ENCODE measurements at regions not wholly inside any gene's neighbourhood (a gene's known extent, or its start where the extent isn't known, plus 50 kb on each side); places are given as distances from the start of the nearest gene placed in this dataset.
"Not testable (repeated sequence)": the region's sequence is repeated elsewhere in the genome, so short reads cannot be mapped to it uniquely, and the experiment has no call there.

- no peak for DNase-seq
Measured at GRCh38 chr12:107567876-107568619, 117.6 kb upstream of the PWP1 start.

DNA sequence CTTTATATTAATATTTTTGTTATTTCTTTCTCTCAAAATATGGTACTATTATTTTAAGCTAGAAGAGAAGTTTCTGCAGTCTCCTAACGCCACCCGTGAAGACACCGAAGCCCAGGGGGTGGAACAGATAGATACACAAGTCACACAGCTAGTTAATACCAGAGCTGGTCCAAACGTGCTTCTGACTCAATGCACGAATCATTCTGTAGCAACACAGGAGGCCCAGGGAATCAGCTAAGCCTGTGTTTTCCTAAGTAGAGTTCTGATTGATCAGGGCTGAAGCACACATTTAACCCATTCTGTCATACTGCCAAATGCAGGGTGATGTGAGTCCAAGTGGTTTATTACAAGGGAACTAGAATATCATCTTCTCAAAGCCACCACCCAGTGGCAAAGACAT is 116.9 kb upstream of the PWP1 start:
- no peak for DNase-seq

DNA sequence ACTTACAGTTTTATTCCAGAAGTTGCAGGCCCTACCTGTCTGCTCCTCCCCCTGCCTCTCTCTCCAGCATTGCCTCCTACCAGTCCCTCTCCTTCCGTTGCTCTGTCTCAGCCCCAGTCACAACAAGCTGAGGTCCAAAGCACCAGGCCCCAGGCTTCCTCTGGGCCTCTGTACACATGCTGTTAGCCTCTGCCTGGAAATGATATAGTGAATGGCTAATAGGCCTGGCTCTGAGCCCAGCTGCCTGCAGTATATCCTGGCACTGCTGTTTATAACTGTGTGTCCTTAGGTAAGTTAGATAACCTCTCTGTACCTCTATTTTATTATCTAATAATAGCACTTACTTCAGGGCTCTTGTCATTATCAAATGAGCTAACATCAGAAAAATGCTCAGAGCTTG is 114.9 kb upstream of the PWP1 start:
- DNase-seq: no peak

- DNase-seq: no peak
Measured at GRCh38 chr12:107571492-107571891, 114.1 kb upstream of the PWP1 start.

DNA sequence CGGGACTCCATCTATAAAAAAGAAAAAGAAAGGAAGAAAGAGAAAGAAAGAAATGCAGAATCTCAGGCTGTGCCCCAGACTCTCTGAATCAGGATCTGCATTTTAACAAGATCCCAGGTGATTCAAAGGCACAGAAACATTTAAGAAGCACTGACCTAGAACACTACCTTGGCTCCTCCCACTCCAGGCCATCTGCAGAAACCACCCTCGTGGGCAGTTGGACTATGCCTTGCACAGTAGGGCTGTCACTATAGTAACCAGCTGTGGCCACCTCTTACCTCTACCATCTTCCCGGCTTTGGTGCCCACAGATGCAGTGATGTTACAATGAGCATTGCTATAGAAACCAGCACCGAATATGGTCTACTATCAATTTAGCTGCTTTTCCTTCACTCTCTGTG is 110.9 kb upstream of the PWP1 start:
- no peak for DNase-seq

DNA sequence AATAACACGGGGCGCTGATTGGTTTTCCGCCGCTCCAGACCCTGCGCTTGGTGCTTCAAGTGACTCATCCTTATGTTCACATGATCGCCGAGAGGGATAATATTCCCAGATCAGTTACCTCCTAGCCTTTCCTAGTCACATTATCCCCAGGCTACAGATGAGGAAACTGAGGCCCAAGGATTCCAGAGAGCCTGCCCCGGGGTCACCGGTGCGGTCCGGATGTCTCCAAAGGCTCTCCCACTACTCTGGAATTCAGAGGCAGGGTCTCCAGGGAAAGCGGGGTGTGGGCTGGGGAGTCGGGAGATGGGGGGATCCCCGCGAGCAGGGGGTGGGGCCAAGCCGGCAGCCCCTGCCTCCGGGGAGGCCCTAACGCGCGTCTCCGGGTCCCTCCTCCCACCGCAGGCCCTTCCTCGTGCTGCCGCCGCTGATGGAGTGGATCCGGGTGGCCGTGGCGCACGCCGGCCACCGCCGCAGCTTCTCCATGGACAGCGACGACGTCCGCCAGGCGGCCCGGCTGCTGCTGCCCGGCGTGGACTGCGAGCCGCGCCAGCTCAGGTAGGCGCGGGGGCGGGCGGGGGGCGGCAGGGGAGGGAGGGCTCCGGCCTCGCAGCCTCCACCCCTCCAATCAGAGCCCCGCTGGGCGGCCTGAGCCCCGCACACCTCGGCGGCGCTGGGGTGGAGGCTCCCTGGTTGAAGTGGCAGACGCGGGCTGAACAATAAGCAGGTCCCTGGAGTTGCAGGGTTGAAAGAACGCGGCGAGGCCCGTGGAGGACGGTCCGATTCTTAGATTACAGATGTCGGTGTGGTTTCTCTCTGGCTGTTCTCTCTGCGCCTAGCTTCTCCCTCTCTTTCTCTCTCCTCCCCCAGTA is 104.6 kb upstream of the PWP1 start:
- no peak for DNase-seq

DNA sequence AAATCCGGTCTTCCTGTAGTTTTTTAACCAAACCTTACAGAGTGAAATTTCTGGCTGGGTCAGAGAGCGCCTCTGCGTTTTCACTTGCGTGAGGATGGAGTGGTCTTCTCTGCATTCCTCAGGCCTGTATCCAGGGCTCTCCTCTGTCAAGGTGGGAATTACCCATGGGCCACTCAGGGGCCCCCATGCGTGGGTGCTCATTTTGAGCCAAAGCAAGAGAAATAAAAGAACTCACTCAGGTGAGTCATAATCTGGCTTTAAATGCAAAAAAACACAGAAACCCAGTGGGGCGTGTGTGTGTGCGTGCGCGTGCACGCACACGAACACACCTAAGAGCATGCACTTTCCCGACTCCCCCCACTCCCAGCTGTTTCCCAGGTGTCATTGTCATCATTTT is 104.0 kb upstream of the PWP1 start:
- DNase-seq: no peak

- DNase-seq: no peak
Measured at GRCh38 chr12:107583551-107583950, 102.0 kb upstream of the PWP1 start.

DNA sequence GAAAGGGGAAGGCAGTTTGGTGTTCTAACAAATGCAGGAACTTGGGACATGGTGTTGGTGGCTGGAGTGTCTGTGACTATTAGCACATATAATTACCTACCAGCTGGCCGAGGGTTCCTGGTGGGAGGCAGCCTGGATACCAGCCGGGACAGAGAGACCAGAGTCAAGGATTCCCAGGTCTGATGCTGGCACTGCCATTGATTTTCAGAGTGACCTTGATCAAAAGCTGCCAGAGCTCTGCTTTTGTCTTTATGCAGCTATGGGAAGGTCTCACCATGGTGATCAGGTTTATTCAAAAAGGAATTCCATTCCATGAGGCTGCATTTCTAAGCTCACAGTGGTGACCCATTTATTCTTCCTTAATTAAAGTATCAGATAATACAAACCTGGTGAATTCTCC is 101.0 kb upstream of the PWP1 start:
- DNase-seq: no peak

GRCh38 chr12:107586256-107586970 is 99.2 kb upstream of the PWP1 start:
- DNase-seq: no peak

DNA sequence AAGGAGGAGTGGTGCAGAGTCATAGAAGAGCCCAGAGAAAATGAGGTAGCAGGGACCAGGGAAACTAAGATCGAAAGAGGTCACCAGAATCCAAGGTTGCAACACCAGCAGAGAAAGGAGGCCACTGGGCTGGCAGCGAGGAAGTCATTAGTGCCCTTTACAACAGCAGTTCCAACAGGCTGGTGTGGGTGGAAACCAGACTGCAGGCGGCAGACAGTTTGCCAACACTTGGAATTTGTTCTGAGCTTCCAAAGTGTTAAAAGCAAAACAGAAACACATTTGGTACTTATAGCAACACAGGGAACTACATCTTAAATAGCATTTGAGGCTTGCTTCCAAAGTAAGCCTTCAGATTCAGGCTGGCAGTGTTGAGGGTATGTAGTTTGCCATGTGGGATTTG is 95.2 kb upstream of the PWP1 start:
- DNase-seq: no peak

GRCh38 chr12:107590814-107591375 is 94.7 kb upstream of the PWP1 start:
- no peak for DNase-seq

GRCh38 chr12:107593713-107594381 is 91.8 kb upstream of the PWP1 start:
- peak; percentile 22 for DNase-seq

- no peak for DNase-seq
Measured at GRCh38 chr12:107594995-107595394, 90.6 kb upstream of the PWP1 start.

- DNase-seq: no peak
Measured at GRCh38 chr12:107597695-107598410, 87.7 kb upstream of the PWP1 start.

- DNase-seq: no peak
Measured at GRCh38 chr12:107598906-107599305, 86.7 kb upstream of the PWP1 start.

DNA sequence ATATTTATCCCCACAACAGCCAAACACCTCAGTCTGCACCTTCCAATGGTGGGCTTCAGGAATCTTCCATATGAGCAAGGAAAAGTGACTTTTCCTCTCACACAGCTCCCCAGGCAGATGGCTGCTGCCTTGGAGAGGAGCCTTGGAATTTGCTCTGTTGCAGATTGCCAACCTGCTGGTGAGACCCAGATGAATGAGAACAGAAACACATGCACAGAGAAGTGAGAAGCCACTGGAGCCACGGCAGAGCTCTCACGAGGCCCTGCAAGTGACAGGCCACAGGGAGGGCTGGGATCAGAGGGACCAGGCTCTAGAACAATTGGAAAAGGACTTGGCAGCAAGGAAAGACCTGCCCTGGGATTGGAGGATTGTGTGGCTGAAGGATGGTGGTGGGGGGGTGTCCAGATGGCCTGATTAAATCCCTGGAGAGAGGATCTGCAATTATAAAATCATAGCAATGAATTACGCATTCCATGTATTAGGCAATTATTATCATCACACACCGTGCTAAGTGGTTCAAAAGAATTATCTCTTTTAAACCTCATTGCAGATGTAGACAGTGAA is 84.9 kb upstream of the PWP1 start:
- DNase-seq: no peak

GRCh38 chr12:107602446-107602845 is 83.2 kb upstream of the PWP1 start:
- no peak for DNase-seq

DNA sequence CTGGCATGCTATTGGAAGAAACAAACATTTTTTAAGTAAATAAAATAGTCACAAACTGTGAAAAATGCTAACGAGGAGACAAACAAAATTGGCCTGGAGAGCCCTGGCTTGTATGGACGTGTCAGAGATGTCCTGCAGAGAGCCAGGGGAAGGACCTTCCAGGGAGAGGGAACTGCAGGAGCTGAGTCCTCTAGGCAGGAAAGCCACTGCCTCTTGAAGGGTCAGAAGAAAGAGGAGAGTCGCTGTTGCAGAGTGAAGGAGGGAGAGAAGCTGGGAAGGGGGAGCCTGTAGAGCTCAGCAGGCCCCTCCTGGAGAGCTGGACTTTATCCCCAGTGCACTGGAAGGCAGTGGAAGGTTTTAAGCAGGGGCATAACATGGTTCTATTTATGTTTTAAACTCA is 80.3 kb upstream of the PWP1 start:
- DNase-seq: no peak

GRCh38 chr12:107607464-107608392 is 77.9 kb upstream of the PWP1 start:
- peak; percentile 70 for DNase-seq

DNA sequence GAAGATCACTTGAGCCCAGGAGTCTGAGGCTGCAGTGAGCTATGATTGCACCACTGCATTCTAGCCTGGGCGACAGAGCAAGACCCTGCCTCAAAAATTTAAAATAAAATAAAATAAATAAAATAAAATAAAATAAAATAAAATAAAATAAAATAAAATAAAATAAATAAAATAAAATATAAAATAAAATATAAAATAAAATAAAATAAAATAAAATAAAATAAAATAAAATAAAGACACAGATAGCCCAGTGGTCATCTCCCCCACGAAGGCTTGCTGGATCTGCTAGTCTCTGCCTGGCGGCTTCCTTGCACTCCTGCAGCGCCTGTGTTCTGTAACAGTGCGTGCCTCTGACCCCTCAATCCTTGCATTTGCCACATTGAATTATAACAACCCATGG is 76.8 kb upstream of the PWP1 start:
- DNase-seq: not testable (repeated sequence)

Data from EL (cell line).